GM12878 (cell line): ENCODE measurements at regions not wholly inside any gene's neighbourhood (a gene's known extent, or its start where the extent isn't known, plus 50 kb on each side); places are given as distances from the start of the nearest gene placed in this dataset.

Source experiments
- CHD4 ChIP-seq: fragments of 200-600 bp; sonication (generic); IDR thresholded peaks from 2 replicates; pipeline ENCODE4 v1.6.1; 2016; ENCODE audit warnings: mild to moderate bottlenecking
- KDM1A ChIP-seq: fragments of 200-600 bp; sonication (generic); IDR thresholded peaks from 2 replicates; pipeline ENCODE4 v1.6.1; 2016; ENCODE audit warnings: borderline replicate concordance
- NFIC ChIP-seq: IDR thresholded peaks from 2 replicates; pipeline ENCODE4 v1.6.1; 2012; ENCODE audit warnings: low read depth, mild to moderate bottlenecking, inconsistent platforms, low read length, moderate library complexity
- NR2C1 ChIP-seq: fragments of 450-650 bp; IDR thresholded peaks from 2 replicates; pipeline ENCODE4 v1.6.1; 2017; ENCODE audit warnings: antibody characterized with exemption, mild to moderate bottlenecking, moderate library complexity
- POU2F2 ChIP-seq: IDR thresholded peaks from 3 replicates; pipeline ENCODE4 v1.6.1; 2011; ENCODE audit warnings: low read depth, mild to moderate bottlenecking, low read length, borderline replicate concordance
- RAD21 ChIP-seq: IDR thresholded peaks from 2 replicates; pipeline ENCODE4 v1.6.1; 2011; ENCODE audit warnings: mild to moderate bottlenecking, low read depth, low read length, moderate library complexity; ENCODE audit not compliant: insufficient read depth
- RB1 ChIP-seq: fragments of 450-650 bp; formaldehyde crosslinking; IDR thresholded peaks from 2 replicates; pipeline ENCODE4 v1.6.1; 2017; ENCODE audit warnings: mild to moderate bottlenecking, borderline replicate concordance
- YBX1 ChIP-seq: fragments of 450-650 bp; IDR thresholded peaks from 2 replicates; pipeline ENCODE4 v1.6.1; 2016; ENCODE audit warnings: antibody characterized with exemption
- ZBTB4 ChIP-seq: fragments of 450-650 bp; formaldehyde crosslinking; IDR thresholded peaks from 2 replicates; pipeline ENCODE4 v1.4.0; 2022; ENCODE audit warnings: mild to moderate bottlenecking, moderate library complexity
- ZBTB40 ChIP-seq: fragments of 450-650 bp; IDR thresholded peaks from 2 replicates; pipeline ENCODE4 v1.6.1; 2016; ENCODE audit warnings: mild to moderate bottlenecking, moderate library complexity, borderline replicate concordance
- ZZZ3 ChIP-seq: IDR thresholded peaks from 2 replicates; pipeline ENCODE4 v1.6.1; 2011; ENCODE audit warnings: low read depth; ENCODE audit not compliant: control insufficient read depth, insufficient read length

- TF ChIP-seq ZBTB4 (CRISPR knock-in tag): no peak
- TF ChIP-seq NFIC: no peak
- no peak for TF ChIP-seq NR2C1
- TF ChIP-seq ZBTB40: no peak
- TF ChIP-seq RAD21: peak; percentile 89
- TF ChIP-seq YBX1: no peak
- no peak for TF ChIP-seq CHD4
- no peak for TF ChIP-seq POU2F2
- TF ChIP-seq RB1: no peak; the same call in 1 of the 2 replicates
- no peak for TF ChIP-seq KDM1A
- no peak for TF ChIP-seq ZZZ3
These were observed 52.1 kb downstream of the CYRIA start (continued) for GRCh38 chr2:16613539-16614011.
